Neural progenitor cell (in vitro differentiated cells): ENCODE measurements at regions not wholly inside any gene's neighbourhood (a gene's known extent, or its start where the extent isn't known, plus 50 kb on each side); places are given as distances from the start of the nearest gene placed in this dataset.

Experiments
- DNase-seq: peaks from one replicate; pipeline ENCODE4 v3.0.0-alpha.2; 2016; ENCODE audit warnings: low spot score
- H2AFZ ChIP-seq: fragments of 200-600 bp; sonication (generic); replicated peaks from 2 replicates; pipeline ENCODE4 v1.6.1; 2016; ENCODE audit warnings: antibody characterized with exemption
- H3F3A ChIP-seq: fragments of 200-600 bp; sonication (generic); 2 replicates; pipeline ENCODE4 v1.6.1; 2016; ENCODE audit warnings: antibody characterized with exemption, low read depth
- H3K27ac ChIP-seq: fragments of 200-600 bp; sonication (generic); 2 replicates; pipeline ENCODE4 v1.5.1; 2016; ENCODE audit warnings: mild to moderate bottlenecking
- H3K27me3 ChIP-seq: fragments of 200-600 bp; sonication (generic); 2 replicates; pipeline ENCODE4 v1.6.1; 2016; ENCODE audit warnings: mild to moderate bottlenecking, moderate library complexity
- H3K36me3 ChIP-seq: fragments of 200-600 bp; sonication (generic); 2 replicates; pipeline ENCODE4 v1.5.1; 2016
- H3K4me1 ChIP-seq: fragments of 200-600 bp; sonication (generic); 2 replicates; pipeline ENCODE4 v1.6.1; 2016; ENCODE audit warnings: mixed run types
- H3K4me2 ChIP-seq: fragments of 200-600 bp; sonication (generic); 2 replicates; pipeline ENCODE4 v1.6.1; 2016
- H3K4me3 ChIP-seq: fragments of 200-600 bp; sonication (generic); 2 replicates; pipeline ENCODE4 v1.5.1; 2016
- H3K79me2 ChIP-seq: fragments of 200-600 bp; sonication (generic); 2 replicates; pipeline ENCODE4 v1.6.1; 2016; ENCODE audit warnings: low read depth
- H3K9ac ChIP-seq: fragments of 200-600 bp; sonication (generic); 2 replicates; pipeline ENCODE4 v1.6.1; 2016
- H3K9me3 ChIP-seq: fragments of 200-600 bp; sonication (generic); 2 replicates; pipeline ENCODE4 v1.5.1; 2016; ENCODE audit warnings: low read depth
- H4K20me1 ChIP-seq: fragments of 200-600 bp; sonication (generic); 2 replicates; pipeline ENCODE4 v1.6.1; 2016; ENCODE audit warnings: low read depth
- H3K27ac Mint-ChIP-seq: 3 replicates; pipeline ENCODE4 v1.8.0; 2021; ENCODE audit warnings: mixed read lengths
- H3K27me3 Mint-ChIP-seq: 2 replicates; pipeline ENCODE4 v1.8.0; 2022; ENCODE audit warnings: low read depth, mild to moderate bottlenecking, inconsistent platforms, moderate library complexity, mixed read lengths; ENCODE audit not compliant: insufficient read depth
- H3K36me3 Mint-ChIP-seq: 3 replicates; pipeline ENCODE4 v1.8.0; 2021; ENCODE audit warnings: mixed read lengths
- H3K4me1 Mint-ChIP-seq: 3 replicates; pipeline ENCODE4 v1.8.0; 2021; ENCODE audit warnings: mixed read lengths
- H3K4me3 Mint-ChIP-seq: 3 replicates; pipeline ENCODE4 v1.8.0; 2021; ENCODE audit warnings: mild to moderate bottlenecking, moderate library complexity, mixed read lengths
- H3K9me3 Mint-ChIP-seq: 3 replicates; pipeline ENCODE4 v1.8.0; 2020; ENCODE audit warnings: mixed read lengths
- EZH2 ChIP-seq: fragments of 200-600 bp; sonication (generic); IDR thresholded peaks from 2 replicates; pipeline ENCODE4 v1.6.1; 2017; ENCODE audit warnings: antibody characterized with exemption, mild to moderate bottlenecking, moderate library complexity
- EZH2phosphoT487 ChIP-seq: fragments of 200-600 bp; sonication (generic); IDR thresholded peaks from 2 replicates; pipeline ENCODE4 v1.6.1; 2017; ENCODE audit warnings: antibody characterized with exemption
- TF ChIP-seq, protein P1 (sequence below): fragments of 200-600 bp; sonication (generic); IDR thresholded peaks from 2 replicates; pipeline ENCODE4 v1.5.1; 2017; ENCODE audit warnings: antibody characterized with exemption, mild to moderate bottlenecking

DNA sequence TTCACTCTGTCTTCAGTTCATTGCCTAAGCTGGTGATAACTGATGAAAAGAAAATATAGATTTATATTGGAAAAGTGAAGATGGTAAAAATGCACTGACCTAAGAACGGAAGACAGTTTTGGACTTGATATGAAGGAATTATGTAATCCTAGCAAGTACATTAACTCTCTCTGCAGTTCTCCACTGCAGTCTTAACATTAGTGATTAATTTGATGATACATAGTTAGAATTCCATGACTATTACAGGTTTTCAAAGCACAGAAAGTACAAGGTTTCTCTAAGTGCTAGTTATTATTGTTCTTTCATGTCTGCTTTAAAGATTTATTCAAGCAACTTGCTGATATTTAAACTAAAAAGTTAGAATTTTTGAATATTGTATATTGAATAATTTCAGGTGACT is 1591.7 kb upstream of the ADGRL3 start:
- H3K4me1 Mint-ChIP-seq = no peaks in the 10 kb centered on the region
- Histone ChIP-seq H4K20me1 (no peaks in the 10 kb centered on the region), H3K27me3 (no peaks in the 10 kb centered on the region), H3K79me2 (no peaks in the 10 kb centered on the region), H3K4me2 (no peak overlapping the region), H3K4me1 (no peaks in the 10 kb centered on the region), H2AFZ (no peak overlapping the region), H3K27ac (no peak overlapping the region), H3K9me3 (no peaks in the 10 kb centered on the region), H3F3A (no peaks in the 10 kb centered on the region), H3K4me3 (no peak overlapping the region), H3K9ac (no peak overlapping the region), H3K36me3 (no peaks in the 10 kb centered on the region)
- peaks cover 2% of the 10 kb centered on the region for H3K27me3 Mint-ChIP-seq
- H3K27ac Mint-ChIP-seq = no peak overlapping the region
- no peak for DNase-seq
- H3K9me3 Mint-ChIP-seq = no peaks in the 10 kb centered on the region
- H3K4me3 Mint-ChIP-seq = no peak overlapping the region
- no peaks in the 10 kb centered on the region for H3K36me3 Mint-ChIP-seq
- TF ChIP-seq EZH2phosphoT487 (no peak), EZH2 (no peak)
- TF ChIP-seq, protein P1, sequence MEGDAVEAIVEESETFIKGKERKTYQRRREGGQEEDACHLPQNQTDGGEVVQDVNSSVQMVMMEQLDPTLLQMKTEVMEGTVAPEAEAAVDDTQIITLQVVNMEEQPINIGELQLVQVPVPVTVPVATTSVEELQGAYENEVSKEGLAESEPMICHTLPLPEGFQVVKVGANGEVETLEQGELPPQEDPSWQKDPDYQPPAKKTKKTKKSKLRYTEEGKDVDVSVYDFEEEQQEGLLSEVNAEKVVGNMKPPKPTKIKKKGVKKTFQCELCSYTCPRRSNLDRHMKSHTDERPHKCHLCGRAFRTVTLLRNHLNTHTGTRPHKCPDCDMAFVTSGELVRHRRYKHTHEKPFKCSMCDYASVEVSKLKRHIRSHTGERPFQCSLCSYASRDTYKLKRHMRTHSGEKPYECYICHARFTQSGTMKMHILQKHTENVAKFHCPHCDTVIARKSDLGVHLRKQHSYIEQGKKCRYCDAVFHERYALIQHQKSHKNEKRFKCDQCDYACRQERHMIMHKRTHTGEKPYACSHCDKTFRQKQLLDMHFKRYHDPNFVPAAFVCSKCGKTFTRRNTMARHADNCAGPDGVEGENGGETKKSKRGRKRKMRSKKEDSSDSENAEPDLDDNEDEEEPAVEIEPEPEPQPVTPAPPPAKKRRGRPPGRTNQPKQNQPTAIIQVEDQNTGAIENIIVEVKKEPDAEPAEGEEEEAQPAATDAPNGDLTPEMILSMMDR = no peak

GRCh38 chr4:59612235-59612634 is 1587.9 kb upstream of the ADGRL3 start:
- Mint-ChIP-seq H3K9me3 (no peaks in the 10 kb centered on the region), H3K27me3 (no peaks in the 10 kb centered on the region), H3K27ac (no peak overlapping the region), H3K36me3 (no peaks in the 10 kb centered on the region), H3K4me3 (no peak overlapping the region), H3K4me1 (peaks cover 9% of the 10 kb centered on the region)
- H3K79me2 ChIP-seq = no peaks in the 10 kb centered on the region
- no peak overlapping the region for H3K9ac ChIP-seq
- H3K9me3 ChIP-seq = no peaks in the 10 kb centered on the region
- no peak for TF ChIP-seq EZH2
- TF ChIP-seq EZH2phosphoT487 = no peak
- TF ChIP-seq, protein P1 = no peak
- H4K20me1 ChIP-seq = no peaks in the 10 kb centered on the region
- H3K27me3 ChIP-seq = no peaks in the 10 kb centered on the region
- no peaks in the 10 kb centered on the region for H3K4me1 ChIP-seq
- H3K27ac ChIP-seq = no peak overlapping the region
- no peak overlapping the region for H3K4me3 ChIP-seq
- no peak overlapping the region for H3K4me2 ChIP-seq
- H2AFZ ChIP-seq = no peak overlapping the region
- no peaks in the 10 kb centered on the region for H3F3A ChIP-seq
- no peaks in the 10 kb centered on the region for H3K36me3 ChIP-seq
- no peak for DNase-seq

DNA sequence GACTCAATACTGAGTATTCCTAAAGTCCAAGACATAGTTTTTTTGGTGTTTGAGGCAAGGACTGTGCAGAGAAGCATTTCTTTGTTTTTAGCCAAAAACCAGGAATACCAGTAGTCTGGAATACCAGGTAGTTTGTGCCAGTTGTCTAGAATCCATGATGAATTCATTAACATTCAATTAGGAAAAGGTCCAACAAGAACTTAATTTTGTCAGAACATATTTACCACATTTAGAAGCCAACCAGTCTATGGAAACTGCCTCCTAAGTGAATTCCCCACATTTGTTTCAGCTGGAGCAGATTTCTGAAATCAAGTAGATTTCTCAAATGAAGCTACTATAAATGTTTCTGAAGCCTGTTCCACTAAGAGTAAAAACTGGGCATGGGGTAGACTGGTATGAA is 1584.8 kb upstream of the ADGRL3 start:
- no peaks in the 10 kb centered on the region for H3K27me3 ChIP-seq
- H3K9me3 ChIP-seq = no peaks in the 10 kb centered on the region
- TF ChIP-seq, protein P1 = no peak
- TF ChIP-seq EZH2 (no peak), EZH2phosphoT487 (no peak)
- H3K4me1 ChIP-seq = no peaks in the 10 kb centered on the region
- H3K27ac ChIP-seq = no peak overlapping the region
- H4K20me1 ChIP-seq = no peaks in the 10 kb centered on the region
- H2AFZ ChIP-seq = no peak overlapping the region
- no peaks in the 10 kb centered on the region for H3K36me3 ChIP-seq
- Mint-ChIP-seq H3K4me1 (peaks cover 14% of the 10 kb centered on the region), H3K36me3 (no peaks in the 10 kb centered on the region), H3K4me3 (no peak overlapping the region), H3K27ac (no peak overlapping the region), H3K27me3 (no peaks in the 10 kb centered on the region), H3K9me3 (no peaks in the 10 kb centered on the region)
- no peak for DNase-seq
- no peak overlapping the region for H3K9ac ChIP-seq
- H3F3A ChIP-seq = no peaks in the 10 kb centered on the region
- H3K79me2 ChIP-seq = no peaks in the 10 kb centered on the region
- H3K4me2 ChIP-seq = no peak overlapping the region
- no peak overlapping the region for H3K4me3 ChIP-seq

DNA sequence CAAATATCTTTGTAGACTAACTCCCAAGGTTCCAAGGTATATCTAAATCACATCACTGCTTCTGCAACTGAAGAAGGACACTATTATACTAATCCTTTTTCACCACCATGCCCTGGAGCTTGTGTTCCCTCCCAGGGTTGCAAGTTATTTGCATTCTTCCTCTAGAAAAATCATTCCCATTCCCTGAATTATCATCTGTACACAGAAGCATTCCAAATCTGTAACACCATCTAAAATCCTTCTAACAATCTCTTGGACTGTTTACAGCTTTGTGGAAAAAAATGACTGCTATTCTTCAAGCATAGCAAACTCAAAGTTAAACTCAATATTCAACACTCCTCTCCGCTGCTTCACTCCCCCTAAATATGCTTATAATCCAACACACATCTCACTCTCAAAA is 1570.8 kb upstream of the ADGRL3 start:
- H3K36me3 Mint-ChIP-seq = no peaks in the 10 kb centered on the region
- no peak overlapping the region for H3K27ac Mint-ChIP-seq

More for the DNA sequence above, 1570.8 kb upstream of the ADGRL3 start:
- Mint-ChIP-seq H3K9me3 (no peaks in the 10 kb centered on the region), H3K4me3 (no peak overlapping the region), H3K4me1 (no peaks in the 10 kb centered on the region), H3K27me3 (peaks cover 5% of the 10 kb centered on the region)
- Histone ChIP-seq H4K20me1 (no peaks in the 10 kb centered on the region), H3F3A (no peaks in the 10 kb centered on the region), H3K79me2 (no peaks in the 10 kb centered on the region), H3K4me3 (no peak overlapping the region), H3K9me3 (no peaks in the 10 kb centered on the region), H3K27me3 (no peaks in the 10 kb centered on the region), H3K4me2 (no peak overlapping the region), H2AFZ (no peak overlapping the region), H3K36me3 (no peaks in the 10 kb centered on the region), H3K9ac (no peak overlapping the region), H3K4me1 (no peaks in the 10 kb centered on the region), H3K27ac (no peak overlapping the region)
- TF ChIP-seq EZH2 (no peak), EZH2phosphoT487 (no peak)
- TF ChIP-seq, protein P1 = no peak
- no peak for DNase-seq
